Trophoblast cell (in vitro differentiated cells and primary cell): ENCODE measurements at regions not wholly inside any gene's neighbourhood (a gene's known extent, or its start where the extent isn't known, plus 50 kb on each side); places are given as distances from the start of the nearest gene placed in this dataset.

Experiments
- DNase-seq, 2 donors: peaks; one replicate each; pipeline ENCODE4 v3.0.0-alpha.2; 2016
- H2AFZ ChIP-seq: 2 replicates; pipeline ENCODE4 v1.6.1; 2013; ENCODE audit warnings: low read length, moderate library complexity, mild to moderate bottlenecking; ENCODE audit not compliant: insufficient read depth, poor library complexity
- H2AK5ac ChIP-seq: 2 replicates; pipeline ENCODE4 v1.6.1; 2013; ENCODE audit warnings: mild to moderate bottlenecking, low read length
- H2BK120ac ChIP-seq: 2 replicates; pipeline ENCODE4 v1.6.1; 2013; ENCODE audit warnings: low read length, mild to moderate bottlenecking, moderate library complexity; ENCODE audit not compliant: insufficient read depth, poor library complexity
- H2BK12ac ChIP-seq: 2 replicates; pipeline ENCODE4 v1.6.1; 2013; ENCODE audit warnings: mild to moderate bottlenecking, low read length, moderate library complexity
- H2BK5ac ChIP-seq: 2 replicates; pipeline ENCODE4 v1.6.1; 2013; ENCODE audit warnings: low read length, low read depth, moderate library complexity, mild to moderate bottlenecking; ENCODE audit not compliant: poor library complexity
- H3K14ac ChIP-seq: 2 replicates; pipeline ENCODE4 v1.6.1; 2013; ENCODE audit warnings: mild to moderate bottlenecking, low read length
- H3K18ac ChIP-seq: 2 replicates; pipeline ENCODE4 v1.6.1; 2013; ENCODE audit warnings: mild to moderate bottlenecking, low read length
- H3K23ac ChIP-seq: 2 replicates; pipeline ENCODE4 v1.6.1; 2013; ENCODE audit warnings: low read length
- H3K27ac ChIP-seq: 2 replicates; pipeline ENCODE4 v1.5.1; 2013; ENCODE audit warnings: low read depth, mild to moderate bottlenecking, inconsistent platforms, low read length, moderate library complexity
- H3K27me3 ChIP-seq: 2 replicates; pipeline ENCODE4 v1.6.1; 2013; ENCODE audit warnings: inconsistent platforms, mild to moderate bottlenecking, low read length, moderate library complexity; ENCODE audit not compliant: insufficient read depth
- H3K36me3 ChIP-seq, 2 experiments: 1 replicate in 1 of 2; 2 replicates in 1 of 2; pipeline ENCODE4 v1.6.1; 2013; ENCODE audit warnings: low read length in 2 of 2, mild to moderate bottlenecking in 2 of 2, moderate library complexity in 1 of 2; ENCODE audit not compliant: insufficient read depth in 2 of 2, control insufficient read depth in 1 of 2
- H3K4ac ChIP-seq: 2 replicates; pipeline ENCODE4 v1.6.1; 2013; ENCODE audit warnings: low read depth, mild to moderate bottlenecking, low read length, moderate library complexity
- H3K4me1 ChIP-seq, 2 experiments: 1 replicate in 1 of 2; 2 replicates in 1 of 2; pipeline ENCODE4 v1.6.1; 2013; ENCODE audit warnings: low read length in 2 of 2, mild to moderate bottlenecking in 2 of 2, moderate library complexity in 1 of 2; ENCODE audit not compliant: insufficient read depth in 2 of 2, control insufficient read depth in 1 of 2
- H3K4me2 ChIP-seq: 2 replicates; pipeline ENCODE4 v1.6.1; 2013; ENCODE audit warnings: inconsistent platforms, mild to moderate bottlenecking, low read length, moderate library complexity
- H3K4me3 ChIP-seq: 2 replicates; pipeline ENCODE4 v1.5.1; 2013; ENCODE audit warnings: mild to moderate bottlenecking, low read depth, low read length, inconsistent platforms
- H3K79me1 ChIP-seq: one replicate; pipeline ENCODE4 v1.6.1; 2013; ENCODE audit warnings: low read length
- H3K79me2 ChIP-seq: 2 replicates; pipeline ENCODE4 v1.6.1; 2013; ENCODE audit warnings: low read length, mild to moderate bottlenecking; ENCODE audit not compliant: control insufficient read depth, insufficient read depth, poor library complexity
- H3K9ac ChIP-seq: 2 replicates; pipeline ENCODE4 v1.6.1; 2013; ENCODE audit warnings: mild to moderate bottlenecking, low read length
- H3K9me3 ChIP-seq: 2 replicates; pipeline ENCODE4 v1.6.1; 2013; ENCODE audit warnings: low read depth, mild to moderate bottlenecking, control low read depth, inconsistent platforms, low read length; ENCODE audit not compliant: insufficient read depth
- H4K12ac ChIP-seq: 2 replicates; pipeline ENCODE4 v1.6.1; 2013; ENCODE audit warnings: low read depth, mild to moderate bottlenecking, low read length, moderate library complexity
- H4K8ac ChIP-seq: 2 replicates; pipeline ENCODE4 v1.6.1; 2013; ENCODE audit warnings: low read depth, mild to moderate bottlenecking, low read length, moderate library complexity
- H4K91ac ChIP-seq: one replicate; pipeline ENCODE4 v1.6.1; 2013; ENCODE audit warnings: low read depth, mild to moderate bottlenecking, low read length, moderate library complexity
- WGBS: extraction: QIAGEN DNeasy Blood & Tissue Kit; methylation state at CpG from one replicate; pipeline ENCODE4 v1.1.7; 2013; ENCODE audit warnings: missing lambda C conversion rate; ENCODE audit not compliant: insufficient read length, insufficient coverage; ENCODE audit errors: extremely low coverage; 5-methylcytosine and 5-hydroxymethylcytosine counted together

DNA sequence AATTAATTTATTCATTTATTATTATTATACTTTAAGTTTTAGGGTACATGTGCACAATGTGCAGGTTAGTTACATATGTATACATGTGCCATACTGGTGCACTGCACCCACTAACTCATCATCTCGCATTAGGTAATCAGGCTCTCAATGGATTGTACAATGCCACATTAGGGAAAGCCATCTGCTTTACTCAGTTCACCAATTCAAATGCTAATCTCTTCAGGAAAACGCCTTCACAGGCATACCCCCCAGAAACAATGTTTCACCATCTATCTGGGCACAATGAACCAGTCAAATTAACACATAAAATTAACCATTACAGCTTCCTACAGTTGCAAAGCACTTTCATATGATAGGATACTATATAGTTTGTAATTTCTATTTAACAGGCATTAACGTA is 84.8 kb upstream of the DNAJC10 start:
- no CpG with 5 or more reads among the region's 3 CpGs for WGBS
- Histone ChIP-seq H3K36me3 (no peaks in the 10 kb centered on the region), H2AFZ (no peak overlapping the region), H3K18ac (no peak overlapping the region), H3K4me1 (no peaks in the 10 kb centered on the region), H4K91ac (no peak overlapping the region), H4K12ac (no peak overlapping the region), H3K4ac (no peak overlapping the region), H3K9me3 (no peaks in the 10 kb centered on the region), H4K8ac (no peak overlapping the region), H3K9ac (no peak overlapping the region), H3K23ac (no peak overlapping the region), H3K79me2 (no peaks in the 10 kb centered on the region), H2BK12ac (no peak overlapping the region), H2BK5ac (no peak overlapping the region), H3K4me3 (no peak overlapping the region), H3K4me2 (no peak overlapping the region), H3K79me1 (no peaks in the 10 kb centered on the region), H3K14ac (no peak overlapping the region), H3K27me3 (no peaks in the 10 kb centered on the region), H2AK5ac (no peak overlapping the region), H2BK120ac (no peak overlapping the region), H3K27ac (no peak overlapping the region)
- no peak for DNase-seq

DNA sequence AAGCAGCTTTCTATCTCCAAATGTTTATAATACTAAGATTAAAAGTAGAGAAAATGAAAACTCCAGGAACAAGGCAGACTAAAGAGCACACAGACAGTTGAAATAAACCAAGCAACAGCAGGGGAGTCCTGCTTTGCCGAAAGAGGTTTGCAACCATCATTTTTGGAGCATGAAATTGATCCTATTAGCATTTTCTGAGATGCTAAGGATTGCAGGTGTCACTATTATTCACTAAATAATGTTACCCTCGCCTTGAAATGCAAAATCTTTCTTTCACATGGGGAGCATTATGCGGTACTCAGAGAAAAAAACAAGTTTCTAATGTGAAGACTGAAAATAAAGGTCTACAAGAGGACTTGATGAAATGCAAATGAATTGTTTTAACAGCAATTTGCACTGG is 81.7 kb upstream of the DNAJC10 start:
- Histone ChIP-seq H3K9me3 (no peaks in the 10 kb centered on the region), H3K27ac (no peak overlapping the region), H4K8ac (no peak overlapping the region), H2BK120ac (no peak overlapping the region), H3K14ac (no peak overlapping the region), H2BK5ac (no peak overlapping the region), H3K9ac (no peak overlapping the region), H2AFZ (no peak overlapping the region), H3K23ac (no peak overlapping the region), H3K4me1 (no peaks in the 10 kb centered on the region), H2AK5ac (no peak overlapping the region), H3K4me2 (no peak overlapping the region), H2BK12ac (no peak overlapping the region), H3K79me1 (no peaks in the 10 kb centered on the region), H3K4ac (no peak overlapping the region), H4K91ac (no peak overlapping the region), H3K4me3 (no peak overlapping the region), H4K12ac (no peak overlapping the region), H3K79me2 (no peaks in the 10 kb centered on the region), H3K18ac (no peak overlapping the region), H3K36me3 (no peaks in the 10 kb centered on the region), H3K27me3 (no peaks in the 10 kb centered on the region)
- no peak for DNase-seq
- no CpG with 5 or more reads among the region's 3 CpGs for WGBS

DNA sequence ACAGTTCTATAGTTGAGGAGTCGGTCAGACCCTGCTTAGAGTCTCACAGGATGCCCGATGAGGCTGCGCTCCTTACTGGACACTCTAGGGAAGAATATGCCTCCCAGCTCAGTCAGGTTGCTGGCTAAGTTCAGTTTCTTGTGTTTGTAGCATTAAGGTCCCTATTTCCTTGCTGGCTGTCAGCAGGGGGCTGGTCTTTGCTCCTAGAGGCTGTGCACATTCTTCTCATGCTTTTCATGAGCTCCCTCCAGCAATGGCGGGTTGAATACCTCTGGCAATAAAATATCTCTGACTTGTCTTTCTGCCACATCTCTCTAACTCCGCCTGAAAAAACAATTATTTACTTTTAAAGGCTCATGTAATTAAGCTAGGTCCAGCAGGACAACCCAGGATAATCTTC is 79.4 kb upstream of the DNAJC10 start:
- H4K8ac ChIP-seq, result no peak overlapping the region
- H2BK5ac ChIP-seq, result no peak overlapping the region
- no peaks in the 10 kb centered on the region for H3K36me3 ChIP-seq
- H3K9me3 ChIP-seq, result no peaks in the 10 kb centered on the region
- H2AFZ ChIP-seq, result no peak overlapping the region
- no peak overlapping the region for H4K91ac ChIP-seq
- no peak overlapping the region for H3K4me3 ChIP-seq
- H3K79me1 ChIP-seq, result no peaks in the 10 kb centered on the region
- H3K79me2 ChIP-seq, result no peaks in the 10 kb centered on the region
- H3K4me2 ChIP-seq, result no peak overlapping the region
- no peaks in the 10 kb centered on the region for H3K27me3 ChIP-seq
- H2AK5ac ChIP-seq, result no peak overlapping the region
- H3K27ac ChIP-seq, result no peak overlapping the region
- no CpG with 5 or more reads among the region's 5 CpGs for WGBS
- no peak overlapping the region for H3K14ac ChIP-seq
- no peak overlapping the region for H3K4ac ChIP-seq
- H2BK120ac ChIP-seq, result no peak overlapping the region
- no peak overlapping the region for H3K23ac ChIP-seq
- no peak overlapping the region for H4K12ac ChIP-seq
- no peak overlapping the region for H2BK12ac ChIP-seq
- H3K9ac ChIP-seq, result no peak overlapping the region
- no peak for DNase-seq
- H3K4me1 ChIP-seq, result no peaks in the 10 kb centered on the region
- H3K18ac ChIP-seq, result no peak overlapping the region

DNA sequence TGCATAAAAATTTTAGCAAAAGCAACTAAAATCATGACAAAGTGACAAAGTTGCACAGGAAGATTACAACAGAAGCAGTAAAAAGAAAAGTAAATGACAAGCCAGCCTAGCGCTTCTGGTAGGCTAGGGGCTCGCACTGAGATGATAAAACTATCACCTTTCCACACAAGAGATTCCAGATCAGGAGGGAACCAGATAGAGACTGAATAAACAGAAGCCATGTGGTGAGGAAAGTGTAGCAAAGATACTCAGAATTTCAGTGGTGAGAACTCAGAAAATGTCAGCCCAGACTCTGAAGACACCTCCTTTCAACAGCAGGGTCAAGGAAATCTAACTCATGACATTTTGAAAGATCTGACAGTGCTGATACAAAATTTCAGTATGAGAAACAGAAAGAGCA is 77.4 kb upstream of the DNAJC10 start:
- Histone ChIP-seq H4K91ac (no peak overlapping the region), H4K12ac (no peak overlapping the region), H4K8ac (no peak overlapping the region), H3K18ac (no peak overlapping the region), H3K4me1 (no peaks in the 10 kb centered on the region), H3K9me3 (no peaks in the 10 kb centered on the region), H3K9ac (no peak overlapping the region), H3K27me3 (no peaks in the 10 kb centered on the region), H2BK120ac (no peak overlapping the region), H2BK5ac (no peak overlapping the region), H3K27ac (no peak overlapping the region), H3K4me3 (no peak overlapping the region), H3K4ac (no peak overlapping the region), H3K79me1 (no peaks in the 10 kb centered on the region), H3K36me3 (no peaks in the 10 kb centered on the region), H3K79me2 (no peaks in the 10 kb centered on the region), H2AK5ac (no peak overlapping the region), H3K4me2 (no peak overlapping the region), H3K23ac (no peak overlapping the region), H2BK12ac (no peak overlapping the region), H2AFZ (no peak overlapping the region), H3K14ac (no peak overlapping the region)
- WGBS, result no CpG with 5 or more reads among the region's 2 CpGs
- DNase-seq, result no peak
